Thyroid gland (tissue), 4 donors: ENCODE measurements at regions not wholly inside any gene's neighbourhood (a gene's known extent, or its start where the extent isn't known, plus 50 kb on each side); places are given as distances from the start of the nearest gene placed in this dataset.

Experiments used
- CTCF ChIP-seq, 6 experiments: fragments of 200-600 bp in 3 of 6; fragments of 450-650 bp in 3 of 6; sonication (generic) in 3 of 6; IDR thresholded peaks; one replicate each; pipeline ENCODE4 v1.5.1; 2016 to 2019; ENCODE audit warnings: antibody characterized with exemption in 6 of 6, mild to moderate bottlenecking in 2 of 6, inconsistent platforms in 1 of 6, moderate library complexity in 1 of 6
- POLR2A ChIP-seq, 2 donors: fragments of 450-650 bp; IDR thresholded peaks; one replicate each; pipeline ENCODE4 v1.6.1; 2017; ENCODE audit warnings: antibody characterized with exemption in 2 of 2, mild to moderate bottlenecking in 2 of 2, moderate library complexity in 1 of 2

- TF ChIP-seq CTCF (IDR thresholded peaks at IDR 0.05) (no peak), POLR2A (IDR thresholded peaks at IDR 0.05) (no peak)
Observed at GRCh38 chr6:12420626-12421025, 130.5 kb downstream of the EDN1 start.
